GM23338 (cell line): ENCODE measurements at regions not wholly inside any gene's neighbourhood (a gene's known extent, or its start where the extent isn't known, plus 50 kb on each side); places are given as distances from the start of the nearest gene placed in this dataset.
"Not testable (repeated sequence)": the region's sequence is repeated elsewhere in the genome, so short reads cannot be mapped to it uniquely, and the experiment has no call there.

Experiments used
- CTCF ChIP-seq, 2 experiments: fragments of 200-600 bp in 1 of 2; sonication (generic) in 1 of 2; conservative IDR thresholded peaks; 2 replicates each; pipeline versions ENCODE4 v1.5.1 to v1.6.1; 2016 to 2017; ENCODE audit warnings: antibody characterized with exemption in 2 of 2, low read depth in 2 of 2, mild to moderate bottlenecking in 2 of 2, moderate library complexity in 1 of 2
- POLR2AphosphoS5 ChIP-seq: IDR thresholded peaks from 2 replicates; pipeline ENCODE4 v1.6.1; 2016; ENCODE audit warnings: antibody characterized with exemption, low read depth
- REST ChIP-seq: IDR thresholded peaks from one replicate; pipeline ENCODE4 v1.6.1; 2018; ENCODE audit warnings: antibody characterized with exemption; ENCODE audit not compliant: unreplicated experiment

- not testable (repeated sequence) for TF ChIP-seq CTCF (conservative IDR thresholded peaks at IDR 0.05; ENCODE audit: low read depth in 2 of 2); REST; POLR2AphosphoS5
Measured at GRCh38 chrY:18461211-18461911, 85.2 kb upstream of the HSFY1 start.
